ENCODE measurements at regions not wholly inside any gene's neighbourhood (a gene's known extent, or its start where the extent isn't known, plus 50 kb on each side); places are given as distances from the start of the nearest gene placed in this dataset.

DNA sequence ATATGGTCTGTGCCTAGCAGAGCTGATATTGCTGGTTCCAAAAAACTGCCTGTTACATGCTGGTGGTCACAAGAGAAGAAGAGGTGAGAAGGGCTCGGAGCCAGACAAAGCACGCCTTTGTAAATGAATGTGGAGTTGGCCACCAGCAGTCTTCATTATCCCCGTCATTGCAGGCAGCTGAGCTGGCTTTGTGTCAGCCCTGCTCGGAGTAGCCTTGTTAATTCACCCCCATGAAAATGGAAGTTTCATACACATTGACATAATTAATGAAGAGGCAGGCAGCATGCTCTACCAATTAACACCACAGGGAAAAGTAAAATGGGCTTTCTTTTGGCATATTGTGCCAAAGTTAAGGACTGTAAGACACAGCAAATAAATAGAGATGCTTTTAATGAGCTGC is 113.7 kb upstream of the RBFOX1 start:
- no peak for TF ChIP-seq HOXA7 (CRISPR knock-in tag; IDR thresholded peaks at IDR 0.05)
- TF ChIP-seq POLR2AphosphoS5 (IDR thresholded peaks at IDR 0.05; ENCODE audit: low read depth, low read length) = no peak
- no peak for TF ChIP-seq CTCF (CRISPR knock-in tag; IDR thresholded peaks at IDR 0.05)
- no peak for TF ChIP-seq RAD21 (CRISPR knock-in tag; IDR thresholded peaks at IDR 0.05)
- TF ChIP-seq, protein P1, sequence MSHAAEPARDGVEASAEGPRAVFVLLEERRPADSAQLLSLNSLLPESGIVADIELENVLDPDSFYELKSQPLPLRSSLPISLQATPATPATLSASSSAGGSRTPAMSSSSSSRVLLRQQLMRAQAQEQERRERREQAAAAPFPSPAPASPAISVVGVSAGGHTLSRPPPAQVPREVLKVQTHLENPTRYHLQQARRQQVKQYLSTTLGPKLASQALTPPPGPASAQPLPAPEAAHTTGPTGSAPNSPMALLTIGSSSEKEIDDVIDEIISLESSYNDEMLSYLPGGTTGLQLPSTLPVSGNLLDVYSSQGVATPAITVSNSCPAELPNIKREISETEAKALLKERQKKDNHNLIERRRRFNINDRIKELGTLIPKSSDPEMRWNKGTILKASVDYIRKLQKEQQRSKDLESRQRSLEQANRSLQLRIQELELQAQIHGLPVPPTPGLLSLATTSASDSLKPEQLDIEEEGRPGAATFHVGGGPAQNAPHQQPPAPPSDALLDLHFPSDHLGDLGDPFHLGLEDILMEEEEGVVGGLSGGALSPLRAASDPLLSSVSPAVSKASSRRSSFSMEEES (CRISPR knock-in tag; IDR thresholded peaks at IDR 0.05) = no peak
- no peak for TF ChIP-seq SP1 (IDR thresholded peaks at IDR 0.05)
- no peak for TF ChIP-seq SP1 (CRISPR knock-in tag; IDR thresholded peaks at IDR 0.05)
- TF ChIP-seq MAFG (CRISPR knock-in tag; IDR thresholded peaks at IDR 0.05) = no peak
- TF ChIP-seq ZNF224 (CRISPR knock-in tag; IDR thresholded peaks at IDR 0.05) = no peak
- no peak for TF ChIP-seq ZSCAN12 (CRISPR knock-in tag; IDR thresholded peaks at IDR 0.05)
- no peak for TF ChIP-seq TCF7L2 (IDR thresholded peaks at IDR 0.05; ENCODE audit: low read depth, low read length)
- no peak for TF ChIP-seq ZMAT3 (CRISPR knock-in tag; conservative IDR thresholded peaks at IDR 0.05)
- TF ChIP-seq ZNF34 (CRISPR knock-in tag; IDR thresholded peaks at IDR 0.05; ENCODE audit: borderline replicate concordance) = no peak
- TF ChIP-seq FOXM1 (CRISPR knock-in tag; IDR thresholded peaks at IDR 0.05) = no peak
- no peak for TF ChIP-seq REST (IDR thresholded peaks at IDR 0.05; ENCODE audit: borderline replicate concordance in 1 of 2, low read depth in 1 of 2, low read length in 2 of 2)

Data from HepG2 (cell line).